HCT116 (cell line): ENCODE measurements at regions not wholly inside any gene's neighbourhood (a gene's known extent, or its start where the extent isn't known, plus 50 kb on each side); places are given as distances from the start of the nearest gene placed in this dataset.
A peak's percentile ranks its signal among the peaks of the same experiment; 100 is the strongest.

Source experiments
- CBX3 ChIP-seq: IDR thresholded peaks from 2 replicates; pipeline ENCODE4 v1.6.1; 2012; ENCODE audit warnings: low read depth
- CEBPB ChIP-seq: IDR thresholded peaks from 2 replicates; pipeline ENCODE4 v1.6.1; 2012; ENCODE audit warnings: low read depth
- EZH2 ChIP-seq: fragments of 200-600 bp; sonication (generic); IDR thresholded peaks from 2 replicates; pipeline ENCODE4 v1.6.1; 2017; ENCODE audit warnings: antibody characterized with exemption, mixed run types
- EZH2phosphoT487 ChIP-seq: fragments of 200-600 bp; IDR thresholded peaks from 2 replicates; pipeline ENCODE4 v1.6.1; 2018; ENCODE audit warnings: antibody characterized with exemption, borderline replicate concordance
- JUND ChIP-seq: IDR thresholded peaks from 2 replicates; pipeline ENCODE4 v1.6.1; 2012
- POLR2A ChIP-seq: IDR thresholded peaks from 2 replicates; pipeline ENCODE4 v1.7.0; 2011; ENCODE audit warnings: borderline replicate concordance; ENCODE audit not compliant: insufficient read depth, insufficient read length; ENCODE audit errors: extremely low read depth
- POLR2AphosphoS5 ChIP-seq: IDR thresholded peaks from 2 replicates; pipeline ENCODE4 v1.6.1; 2011; ENCODE audit warnings: mild to moderate bottlenecking, low read depth, low read length, moderate library complexity
- RAD21 ChIP-seq: IDR thresholded peaks from 2 replicates; pipeline ENCODE4 v1.6.1; 2012; ENCODE audit warnings: low read depth, mild to moderate bottlenecking
- SRF ChIP-seq: IDR thresholded peaks from 2 replicates; pipeline ENCODE4 v1.6.1; 2012; ENCODE audit warnings: low read depth
- ZNF274 ChIP-seq: fragments of 200-500 bp; sonication (Bioruptor generic); IDR thresholded peaks from 2 replicates; pipeline ENCODE4 v1.6.1; 2014; ENCODE audit warnings: mild to moderate bottlenecking, low read depth, low read length, inconsistent platforms
- TF ChIP-seq, protein P1 (sequence below), 3 experiments: fragments of 200-600 bp in 1 of 3; sonication (generic) in 1 of 3; IDR thresholded peaks in 2 of 3; conservative IDR thresholded peaks in 1 of 3; 2 replicates each; pipeline ENCODE4 v1.5.1; 2012 to 2017; ENCODE audit warnings: low read depth in 2 of 3, low read length in 2 of 3, antibody characterized with exemption in 1 of 3, borderline replicate concordance in 1 of 3, control low read depth in 1 of 3, mild to moderate bottlenecking in 1 of 3, mixed read lengths in 1 of 3, mixed run types in 1 of 3, moderate library complexity in 1 of 3; ENCODE audit not compliant: insufficient read depth in 1 of 3
- TF ChIP-seq, protein P2 (sequence below): IDR thresholded peaks from 2 replicates; pipeline ENCODE4 v1.6.1; 2012
- TF ChIP-seq, protein P3 (sequence below): IDR thresholded peaks from 2 replicates; pipeline ENCODE4 v1.6.1; 2012; ENCODE audit warnings: low read depth
- TF ChIP-seq, protein P4 (sequence below): IDR thresholded peaks from 2 replicates; pipeline ENCODE4 v1.6.1; 2012

DNA sequence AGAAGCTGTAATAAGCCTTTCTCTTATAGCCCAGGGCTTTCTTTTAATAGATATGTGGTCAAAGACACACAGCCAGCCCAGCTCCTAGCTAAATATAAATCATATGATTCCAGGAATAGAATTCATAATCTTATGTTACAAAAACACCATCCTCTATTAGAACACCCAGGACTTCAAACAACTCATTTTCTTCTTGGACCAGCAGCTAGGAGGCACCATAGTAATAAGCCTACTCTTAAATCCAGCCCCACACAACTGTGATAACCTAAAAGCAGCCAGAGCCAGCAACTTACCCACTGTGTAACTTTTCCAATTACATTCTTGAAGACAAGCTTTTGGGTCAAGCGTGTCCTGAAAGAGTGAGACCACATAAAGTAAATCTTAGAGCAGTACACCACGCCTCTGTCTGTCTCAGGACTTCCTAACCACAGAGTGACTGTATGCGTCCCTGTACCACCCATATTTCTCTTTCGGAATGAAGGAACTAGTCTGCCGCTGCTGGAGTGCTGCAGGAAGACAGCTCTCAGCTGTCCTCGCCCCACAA lies 223.8 kb downstream of the TLE1 start:
- no peak for TF ChIP-seq ZNF274
- TF ChIP-seq EZH2, result no peak
- TF ChIP-seq, protein P1, sequence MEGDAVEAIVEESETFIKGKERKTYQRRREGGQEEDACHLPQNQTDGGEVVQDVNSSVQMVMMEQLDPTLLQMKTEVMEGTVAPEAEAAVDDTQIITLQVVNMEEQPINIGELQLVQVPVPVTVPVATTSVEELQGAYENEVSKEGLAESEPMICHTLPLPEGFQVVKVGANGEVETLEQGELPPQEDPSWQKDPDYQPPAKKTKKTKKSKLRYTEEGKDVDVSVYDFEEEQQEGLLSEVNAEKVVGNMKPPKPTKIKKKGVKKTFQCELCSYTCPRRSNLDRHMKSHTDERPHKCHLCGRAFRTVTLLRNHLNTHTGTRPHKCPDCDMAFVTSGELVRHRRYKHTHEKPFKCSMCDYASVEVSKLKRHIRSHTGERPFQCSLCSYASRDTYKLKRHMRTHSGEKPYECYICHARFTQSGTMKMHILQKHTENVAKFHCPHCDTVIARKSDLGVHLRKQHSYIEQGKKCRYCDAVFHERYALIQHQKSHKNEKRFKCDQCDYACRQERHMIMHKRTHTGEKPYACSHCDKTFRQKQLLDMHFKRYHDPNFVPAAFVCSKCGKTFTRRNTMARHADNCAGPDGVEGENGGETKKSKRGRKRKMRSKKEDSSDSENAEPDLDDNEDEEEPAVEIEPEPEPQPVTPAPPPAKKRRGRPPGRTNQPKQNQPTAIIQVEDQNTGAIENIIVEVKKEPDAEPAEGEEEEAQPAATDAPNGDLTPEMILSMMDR (IDR thresholded peaks at IDR 0.05 in 2 of 3, conservative IDR thresholded peaks at IDR 0.05 in 1 of 3; ENCODE audit: borderline replicate concordance in 1 of 3, insufficient read depth in 1 of 3, low read depth in 2 of 3, low read length in 2 of 3), result no peak
- peak; percentile 29; the same call in 1 of the 2 replicates for TF ChIP-seq RAD21
- TF ChIP-seq CEBPB, result no peak
- no peak for TF ChIP-seq CBX3
- no peak for TF ChIP-seq JUND
- TF ChIP-seq SRF, result no peak
- TF ChIP-seq, protein P2, sequence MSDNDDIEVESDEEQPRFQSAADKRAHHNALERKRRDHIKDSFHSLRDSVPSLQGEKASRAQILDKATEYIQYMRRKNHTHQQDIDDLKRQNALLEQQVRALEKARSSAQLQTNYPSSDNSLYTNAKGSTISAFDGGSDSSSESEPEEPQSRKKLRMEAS, result no peak
- TF ChIP-seq EZH2phosphoT487, result no peak
- TF ChIP-seq POLR2A, result no peak
- TF ChIP-seq, protein P3, sequence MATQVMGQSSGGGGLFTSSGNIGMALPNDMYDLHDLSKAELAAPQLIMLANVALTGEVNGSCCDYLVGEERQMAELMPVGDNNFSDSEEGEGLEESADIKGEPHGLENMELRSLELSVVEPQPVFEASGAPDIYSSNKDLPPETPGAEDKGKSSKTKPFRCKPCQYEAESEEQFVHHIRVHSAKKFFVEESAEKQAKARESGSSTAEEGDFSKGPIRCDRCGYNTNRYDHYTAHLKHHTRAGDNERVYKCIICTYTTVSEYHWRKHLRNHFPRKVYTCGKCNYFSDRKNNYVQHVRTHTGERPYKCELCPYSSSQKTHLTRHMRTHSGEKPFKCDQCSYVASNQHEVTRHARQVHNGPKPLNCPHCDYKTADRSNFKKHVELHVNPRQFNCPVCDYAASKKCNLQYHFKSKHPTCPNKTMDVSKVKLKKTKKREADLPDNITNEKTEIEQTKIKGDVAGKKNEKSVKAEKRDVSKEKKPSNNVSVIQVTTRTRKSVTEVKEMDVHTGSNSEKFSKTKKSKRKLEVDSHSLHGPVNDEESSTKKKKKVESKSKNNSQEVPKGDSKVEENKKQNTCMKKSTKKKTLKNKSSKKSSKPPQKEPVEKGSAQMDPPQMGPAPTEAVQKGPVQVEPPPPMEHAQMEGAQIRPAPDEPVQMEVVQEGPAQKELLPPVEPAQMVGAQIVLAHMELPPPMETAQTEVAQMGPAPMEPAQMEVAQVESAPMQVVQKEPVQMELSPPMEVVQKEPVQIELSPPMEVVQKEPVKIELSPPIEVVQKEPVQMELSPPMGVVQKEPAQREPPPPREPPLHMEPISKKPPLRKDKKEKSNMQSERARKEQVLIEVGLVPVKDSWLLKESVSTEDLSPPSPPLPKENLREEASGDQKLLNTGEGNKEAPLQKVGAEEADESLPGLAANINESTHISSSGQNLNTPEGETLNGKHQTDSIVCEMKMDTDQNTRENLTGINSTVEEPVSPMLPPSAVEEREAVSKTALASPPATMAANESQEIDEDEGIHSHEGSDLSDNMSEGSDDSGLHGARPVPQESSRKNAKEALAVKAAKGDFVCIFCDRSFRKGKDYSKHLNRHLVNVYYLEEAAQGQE, result no peak
- TF ChIP-seq, protein P4, sequence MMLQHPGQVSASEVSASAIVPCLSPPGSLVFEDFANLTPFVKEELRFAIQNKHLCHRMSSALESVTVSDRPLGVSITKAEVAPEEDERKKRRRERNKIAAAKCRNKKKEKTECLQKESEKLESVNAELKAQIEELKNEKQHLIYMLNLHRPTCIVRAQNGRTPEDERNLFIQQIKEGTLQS, result no peak
- TF ChIP-seq POLR2AphosphoS5, result no peak
